Keratinocyte (primary cell): ENCODE measurements at regions not wholly inside any gene's neighbourhood (a gene's known extent, or its start where the extent isn't known, plus 50 kb on each side); places are given as distances from the start of the nearest gene placed in this dataset.

Experiments used
- DNase-seq: peaks from one replicate; pipeline ENCODE4 v3.0.0-alpha.2; 2011; ENCODE audit warnings: low read depth, missing footprints, low spot score
- FAIRE-seq: peaks from 2 replicates; lab custom pipeline; 2011; peaks lifted over from hg19 to GRCh38; lab: Jason Lieb, UNC
- H2AFZ ChIP-seq: 2 replicates; pipeline ENCODE4 v1.6.0; 2012; ENCODE audit warnings: low read length, control low read depth, inconsistent platforms; ENCODE audit not compliant: control insufficient read depth
- H3K27ac ChIP-seq: 2 replicates; pipeline ENCODE4 v1.5.1; 2011; ENCODE audit warnings: low read length; ENCODE audit not compliant: control insufficient read depth, insufficient read depth
- H3K27me3 ChIP-seq: 3 replicates; pipeline ENCODE4 v1.6.0; 2011; ENCODE audit warnings: low read length; ENCODE audit not compliant: control insufficient read depth, insufficient read depth; ENCODE audit errors: extremely low read depth
- H3K36me3 ChIP-seq, 2 experiments: 2 replicates in 1 of 2; 3 replicates in 1 of 2; pipeline ENCODE4 v1.5.1; 2011; ENCODE audit warnings: low read length in 2 of 2, mild to moderate bottlenecking in 1 of 2; ENCODE audit not compliant: control insufficient read depth in 2 of 2, insufficient read depth in 2 of 2; ENCODE audit errors: extremely low read depth in 1 of 2
- H3K4me1 ChIP-seq: 3 replicates; pipeline ENCODE4 v1.5.1; 2011; ENCODE audit warnings: low read length; ENCODE audit not compliant: control insufficient read depth, insufficient read depth; ENCODE audit errors: extremely low read depth
- H3K4me2 ChIP-seq: 3 replicates; pipeline ENCODE4 v1.6.0; 2011; ENCODE audit warnings: low read depth, low read length; ENCODE audit not compliant: control insufficient read depth, insufficient read depth; ENCODE audit errors: extremely low read depth
- H3K4me3 ChIP-seq, 3 experiments: fragments of 200-600 bp in 1 of 3; sonication (generic) in 1 of 3; 2 replicates in 2 of 3; 3 replicates in 1 of 3; pipeline ENCODE4 v1.5.1; 2011 to 2016; ENCODE audit warnings: low read length in 3 of 3, mild to moderate bottlenecking in 3 of 3, control low read depth in 2 of 3, inconsistent platforms in 1 of 3, low read depth in 1 of 3, mixed read lengths in 1 of 3, mixed run types in 1 of 3, moderate library complexity in 1 of 3; ENCODE audit not compliant: control insufficient read depth in 2 of 3, insufficient read depth in 2 of 3; ENCODE audit errors: extremely low read depth in 1 of 3
- H3K79me2 ChIP-seq: 2 replicates; pipeline ENCODE4 v1.6.0; 2012; ENCODE audit warnings: low read length; ENCODE audit not compliant: control insufficient read depth, insufficient read depth
- H3K9ac ChIP-seq: 3 replicates; pipeline ENCODE4 v1.6.0; 2011; ENCODE audit warnings: low read length; ENCODE audit not compliant: control insufficient read depth, insufficient read depth; ENCODE audit errors: extremely low read depth
- H3K9me1 ChIP-seq: 3 replicates; pipeline ENCODE4 v1.6.0; 2011; ENCODE audit warnings: low read length; ENCODE audit not compliant: control insufficient read depth, insufficient read depth; ENCODE audit errors: extremely low read depth
- H3K9me3 ChIP-seq: 2 replicates; pipeline ENCODE4 v1.5.1; 2012; ENCODE audit warnings: low read depth, low read length; ENCODE audit not compliant: control insufficient read depth
- H4K20me1 ChIP-seq: 3 replicates; pipeline ENCODE4 v1.6.0; 2011; ENCODE audit warnings: low read length; ENCODE audit not compliant: control insufficient read depth, insufficient read depth; ENCODE audit errors: extremely low read depth
- EZH2 ChIP-seq: IDR thresholded peaks from one replicate; pipeline ENCODE4 v1.6.1; 2012; ENCODE audit warnings: inconsistent platforms, mild to moderate bottlenecking, low read length, moderate library complexity
- dilution Hi-C: fragments of 300-500 bp; cut with MboI; formaldehyde crosslinking; loops from one replicate; pipeline ENCODE4 v1.7.0; 2020; ENCODE audit warnings: low sequenced_read_pairs; ENCODE audit not compliant: extremely low pct_ligation_motif_present
- TF ChIP-seq, protein P1 (sequence below), 3 experiments: IDR thresholded peaks in 1 of 3; conservative IDR thresholded peaks in 1 of 3; optimal IDR thresholded peaks in 1 of 3; 2 replicates in 2 of 3; 3 replicates in 1 of 3; pipeline versions ENCODE3 to v1.5.1; 2011; ENCODE audit warnings: low read length in 3 of 3, mild to moderate bottlenecking in 3 of 3, moderate library complexity in 2 of 3, control low read depth in 1 of 3, inconsistent platforms in 1 of 3; ENCODE audit not compliant: insufficient read depth in 2 of 3; ENCODE audit errors: extremely low read depth in 1 of 3

DNA sequence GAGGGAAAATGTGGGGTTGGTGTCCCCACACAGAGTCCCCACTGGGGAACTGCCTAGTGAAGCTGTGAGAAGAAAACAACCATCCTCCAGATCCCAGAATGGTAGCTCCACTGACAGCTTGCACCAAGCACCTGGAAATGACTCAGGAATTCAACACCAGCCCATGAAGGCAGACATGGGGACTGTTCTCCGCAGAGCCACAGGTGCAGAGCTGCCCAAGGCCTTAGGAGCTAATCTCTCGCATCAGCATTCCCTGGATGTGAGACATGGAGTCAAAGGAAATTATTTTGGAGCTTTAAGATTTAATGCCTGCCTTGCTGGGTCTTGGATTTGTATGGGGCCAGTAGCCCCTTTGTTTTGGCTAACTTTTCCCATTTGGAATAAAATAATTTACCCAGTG is 367.9 kb downstream of the FAM133A start:
- H2AFZ ChIP-seq: no peak overlapping the region
- H3K4me3 ChIP-seq: no peak overlapping the region
- no peaks in the 10 kb centered on the region for H4K20me1 ChIP-seq
- no peak overlapping the region for H3K4me2 ChIP-seq
- no peaks in the 10 kb centered on the region for H3K9me1 ChIP-seq
- DNase-seq (no peak), FAIRE-seq (no peak)
- dilution Hi-C loops: no loop called here
- no peaks in the 10 kb centered on the region for H3K79me2 ChIP-seq
- no peaks in the 10 kb centered on the region for H3K27me3 ChIP-seq
- no peaks in the 10 kb centered on the region for H3K4me1 ChIP-seq
- H3K27ac ChIP-seq: no peak overlapping the region
- TF ChIP-seq EZH2: no peak
- TF ChIP-seq, protein P1, sequence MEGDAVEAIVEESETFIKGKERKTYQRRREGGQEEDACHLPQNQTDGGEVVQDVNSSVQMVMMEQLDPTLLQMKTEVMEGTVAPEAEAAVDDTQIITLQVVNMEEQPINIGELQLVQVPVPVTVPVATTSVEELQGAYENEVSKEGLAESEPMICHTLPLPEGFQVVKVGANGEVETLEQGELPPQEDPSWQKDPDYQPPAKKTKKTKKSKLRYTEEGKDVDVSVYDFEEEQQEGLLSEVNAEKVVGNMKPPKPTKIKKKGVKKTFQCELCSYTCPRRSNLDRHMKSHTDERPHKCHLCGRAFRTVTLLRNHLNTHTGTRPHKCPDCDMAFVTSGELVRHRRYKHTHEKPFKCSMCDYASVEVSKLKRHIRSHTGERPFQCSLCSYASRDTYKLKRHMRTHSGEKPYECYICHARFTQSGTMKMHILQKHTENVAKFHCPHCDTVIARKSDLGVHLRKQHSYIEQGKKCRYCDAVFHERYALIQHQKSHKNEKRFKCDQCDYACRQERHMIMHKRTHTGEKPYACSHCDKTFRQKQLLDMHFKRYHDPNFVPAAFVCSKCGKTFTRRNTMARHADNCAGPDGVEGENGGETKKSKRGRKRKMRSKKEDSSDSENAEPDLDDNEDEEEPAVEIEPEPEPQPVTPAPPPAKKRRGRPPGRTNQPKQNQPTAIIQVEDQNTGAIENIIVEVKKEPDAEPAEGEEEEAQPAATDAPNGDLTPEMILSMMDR (optimal IDR thresholded peaks at IDR 0.05 in 1 of 3, IDR thresholded peaks at IDR 0.05 in 1 of 3, conservative IDR thresholded peaks at IDR 0.05 in 1 of 3; ENCODE audit: extremely low read depth in 1 of 3, insufficient read depth in 2 of 3, low read length in 3 of 3): no peak
- no peak overlapping the region for H3K9ac ChIP-seq
- H3K36me3 ChIP-seq: no peaks in the 10 kb centered on the region
- H3K9me3 ChIP-seq: no peaks in the 10 kb centered on the region

GRCh38 chrX:94045724-94046123 is 371.7 kb downstream of the FAM133A start:
- no peak overlapping the region for H3K4me2 ChIP-seq
- H3K9me3 ChIP-seq: no peaks in the 10 kb centered on the region
- H3K79me2 ChIP-seq: no peaks in the 10 kb centered on the region
- FAIRE-seq: no peak
- H3K4me3 ChIP-seq: no peak overlapping the region
- no peaks in the 10 kb centered on the region for H3K27me3 ChIP-seq
- H3K36me3 ChIP-seq: no peaks in the 10 kb centered on the region
- no peak overlapping the region for H3K9ac ChIP-seq
- TF ChIP-seq, protein P1 (optimal IDR thresholded peaks at IDR 0.05 in 1 of 3, IDR thresholded peaks at IDR 0.05 in 1 of 3, conservative IDR thresholded peaks at IDR 0.05 in 1 of 3; ENCODE audit: extremely low read depth in 1 of 3, insufficient read depth in 2 of 3, low read length in 3 of 3): no peak
- TF ChIP-seq EZH2: no peak
- H4K20me1 ChIP-seq: no peaks in the 10 kb centered on the region
- H3K27ac ChIP-seq: no peak overlapping the region
- H3K4me1 ChIP-seq: no peaks in the 10 kb centered on the region
- DNase-seq: no peak
- no peak overlapping the region for H2AFZ ChIP-seq
- H3K9me1 ChIP-seq: no peaks in the 10 kb centered on the region
- dilution Hi-C loops: no loop called here
